Stimulated activated naive CD8-positive, alpha-beta T cell treated with anti-CD3 and anti-CD28 coated beads, Interleukin-15, Interleukin-2, amounts not matched to agents 100 U/mL and 50 U/mL, for 24 hours (primary cell): ENCODE measurements at regions not wholly inside any gene's neighbourhood (a gene's known extent, or its start where the extent isn't known, plus 50 kb on each side); places are given as distances from the start of the nearest gene placed in this dataset.
A peak's percentile ranks its signal among the peaks of the same experiment; 100 is the strongest.
"Not testable (repeated sequence)": the region's sequence is repeated elsewhere in the genome, so short reads cannot be mapped to it uniquely, and the experiment has no call there.

Experiments
- ATAC-seq: fragments of 150-1000 bp; cut with Tn5 transposase; one replicate; pipeline ENCODE4 v1.10.0; 2021
- DNase-seq: peaks from one replicate; pipeline ENCODE4 v3.0.0; 2021

GRCh38 chr4:1572964-1573720, 111.0 kb downstream of the FAM53A start:
- DNase-seq (no peak), ATAC-seq (no peak)

- ATAC-seq: no peak
- no peak for DNase-seq
Measured at GRCh38 chr4:1572521-1572920, 111.6 kb downstream of the FAM53A start.

- no peak for ATAC-seq
- DNase-seq: no peak
Measured at GRCh38 chr4:1572010-1572385, 112.1 kb downstream of the FAM53A start.

GRCh38 chr4:1571165-1572009, 112.7 kb downstream of the FAM53A start:
- DNase-seq: no peak
- ATAC-seq: no peak

GRCh38 chr4:1570291-1571164, 113.6 kb downstream of the FAM53A start:
- DNase-seq: no peak
- ATAC-seq: no peak

GRCh38 chr4:1569461-1570151, 114.5 kb downstream of the FAM53A start:
- DNase-seq (no peak), ATAC-seq (no peak)

- no peak for DNase-seq
- ATAC-seq: no peak
Measured at GRCh38 chr4:1568855-1569460, 115.2 kb downstream of the FAM53A start.

GRCh38 chr4:1567808-1568581, 116.1 kb downstream of the FAM53A start:
- peak; percentile 20 for DNase-seq
- ATAC-seq: peak; percentile 5

- ATAC-seq (no peak), DNase-seq (no peak)
Measured at GRCh38 chr4:1567519-1567807, 116.7 kb downstream of the FAM53A start.

- DNase-seq (no peak), ATAC-seq (no peak)
Measured at GRCh38 chr4:1566838-1567518, 117.1 kb downstream of the FAM53A start.

- not testable (repeated sequence) for ATAC-seq, DNase-seq
Measured at GRCh38 chr4:1566301-1566837, 117.7 kb downstream of the FAM53A start.

GRCh38 chr4:1565598-1566295, 118.4 kb downstream of the FAM53A start:
- ATAC-seq: no peak
- DNase-seq: no peak

GRCh38 chr4:1564535-1565375, 119.4 kb downstream of the FAM53A start:
- DNase-seq (no peak), ATAC-seq (no peak)

- ATAC-seq (no peak), DNase-seq (no peak)
Measured at GRCh38 chr4:1563768-1564485, 120.2 kb downstream of the FAM53A start.

- ATAC-seq (no peak), DNase-seq (no peak)
Measured at GRCh38 chr4:1563241-1563640, 120.9 kb downstream of the FAM53A start.

- ATAC-seq (no peak), DNase-seq (no peak)
Measured at GRCh38 chr4:1562771-1563170, 121.3 kb downstream of the FAM53A start.

GRCh38 chr4:1562371-1562770, 121.7 kb downstream of the FAM53A start:
- ATAC-seq (no peak), DNase-seq (no peak)
